H1 (cell line): ENCODE measurements at regions not wholly inside any gene's neighbourhood (a gene's known extent, or its start where the extent isn't known, plus 50 kb on each side); places are given as distances from the start of the nearest gene placed in this dataset.

Experiments
- CTCF ChIA-PET: fragments of 300-600 bp; sonication (Branson Sonifier 250); formaldehyde crosslinking; loops from one replicate; lab custom pipeline; 2021; ENCODE audit not compliant: partially characterized antibody; lab: Charles Lee
- POLR2A ChIA-PET: fragments of 300-600 bp; sonication (Branson Sonifier 250); formaldehyde crosslinking; loops from one replicate; lab custom pipeline; 2021; ENCODE audit warnings: inconsistent platforms; ENCODE audit not compliant: partially characterized antibody; lab: Charles Lee
- DNase-seq, 2 experiments: peaks; one replicate each; pipeline versions ENCODE4 v3.0.0 to v3.0.0-alpha.2; 2010 to 2022; ENCODE audit warnings: low spot score in 2 of 2, low read depth in 1 of 2, mixed read lengths in 1 of 2
- FAIRE-seq: peaks from 2 replicates; lab custom pipeline; 2011; peaks lifted over from hg19 to GRCh38; lab: Jason Lieb, UNC
- H2AFZ ChIP-seq: 2 replicates; pipeline ENCODE4 v1.8.1; 2012; ENCODE audit warnings: low read length, inconsistent platforms
- H2AK5ac ChIP-seq: 2 replicates; pipeline ENCODE4 v1.6.1; 2013; ENCODE audit warnings: low read depth, low read length
- H2BK120ac ChIP-seq: replicated peaks from 2 replicates; pipeline ENCODE3; 2013; ENCODE audit warnings: low read depth, low read length, inconsistent platforms
- H2BK12ac ChIP-seq: 2 replicates; pipeline ENCODE4 v1.6.1; 2013; ENCODE audit warnings: low read depth, low read length
- H2BK15ac ChIP-seq: 2 replicates; pipeline ENCODE4 v1.6.1; 2013; ENCODE audit warnings: low read length
- H2BK20ac ChIP-seq: 2 replicates; pipeline ENCODE4 v1.6.1; 2013; ENCODE audit warnings: low read length
- H2BK5ac ChIP-seq: 2 replicates; pipeline ENCODE4 v1.6.1; 2013; ENCODE audit warnings: low read depth, low read length
- H3K14ac ChIP-seq: 2 replicates; pipeline ENCODE4 v1.6.1; 2013; ENCODE audit warnings: inconsistent platforms; ENCODE audit not compliant: insufficient read length
- H3K18ac ChIP-seq: 2 replicates; pipeline ENCODE4 v1.6.1; 2013; ENCODE audit warnings: low read length; ENCODE audit errors: extremely low read depth
- H3K23ac ChIP-seq: 2 replicates; pipeline ENCODE4 v1.6.1; 2013; ENCODE audit warnings: inconsistent platforms; ENCODE audit not compliant: insufficient read length
- H3K23me2 ChIP-seq: 2 replicates; pipeline ENCODE4 v1.6.1; 2013; ENCODE audit warnings: low read depth, low read length
- H3K27ac ChIP-seq: 2 replicates; pipeline ENCODE4 v1.6.1; 2011; ENCODE audit warnings: low read depth, low read length, inconsistent platforms
- H3K27me3 ChIP-seq, 4 experiments: replicated peaks in 1 of 4; 1 replicate in 1 of 4; 2 replicates in 3 of 4; pipeline versions ENCODE4 v1.6.1 to v1.8.1; 2011 to 2013; ENCODE audit warnings: low read length in 3 of 4, mild to moderate bottlenecking in 3 of 4, inconsistent platforms in 2 of 4, mixed read lengths in 2 of 4, moderate library complexity in 1 of 4; ENCODE audit not compliant: control insufficient read depth in 3 of 4, insufficient read depth in 3 of 4; ENCODE audit errors: extremely low read depth in 1 of 4
- H3K36me3 ChIP-seq, 4 experiments: 2 replicates each; pipeline versions ENCODE4 v1.6.1 to v1.8.1; 2011 to 2013; ENCODE audit warnings: mild to moderate bottlenecking in 4 of 4, low read length in 3 of 4, moderate library complexity in 2 of 4, control low read depth in 1 of 4, inconsistent platforms in 1 of 4; ENCODE audit not compliant: insufficient read depth in 4 of 4, control insufficient read depth in 2 of 4
- H3K4ac ChIP-seq: replicated peaks from 2 replicates; pipeline ENCODE3; 2013; ENCODE audit warnings: low read length, low read depth, mixed read lengths, inconsistent platforms; ENCODE audit not compliant: insufficient read length
- H3K4me1 ChIP-seq, 4 experiments: replicated peaks in 1 of 4; 1 replicate in 1 of 4; 2 replicates in 3 of 4; pipeline versions ENCODE4 v1.6.1 to v1.8.1; 2011 to 2013; ENCODE audit warnings: low read length in 3 of 4, inconsistent platforms in 2 of 4, mixed read lengths in 1 of 4; ENCODE audit not compliant: insufficient read depth in 4 of 4, control insufficient read depth in 3 of 4
- H3K4me2 ChIP-seq, 2 experiments: 2 replicates each; pipeline versions ENCODE4 v1.6.1 to v1.8.1; 2011 to 2013; ENCODE audit warnings: low read depth in 2 of 2, low read length in 2 of 2, control low read depth in 1 of 2, inconsistent platforms in 1 of 2, mild to moderate bottlenecking in 1 of 2; ENCODE audit not compliant: insufficient read depth in 1 of 2
- H3K4me3 ChIP-seq, 4 experiments: fragments of 200-600, 300-600 bp in 1 of 4; sonication (generic), shearing (Covaris generic), sonication (Bioruptor Twin) in 1 of 4; 2 replicates each; pipeline versions ENCODE4 v1.5.1 to v1.8.1; 2011 to 2016; ENCODE audit warnings: low read length in 4 of 4, low read depth in 3 of 4, control low read depth in 2 of 4, inconsistent platforms in 2 of 4, mild to moderate bottlenecking in 2 of 4, mixed read lengths in 1 of 4, moderate library complexity in 1 of 4; ENCODE audit not compliant: insufficient read depth in 2 of 4; ENCODE audit errors: extremely low read depth in 1 of 4
- H3K56ac ChIP-seq: replicated peaks from 2 replicates; pipeline ENCODE3; 2013; ENCODE audit warnings: low read depth, mild to moderate bottlenecking, mixed read lengths, low read length, inconsistent platforms; ENCODE audit not compliant: insufficient read length
- H3K79me1 ChIP-seq: 2 replicates; pipeline ENCODE4 v1.6.1; 2013; ENCODE audit warnings: low read depth, low read length, control low read depth
- H3K79me2 ChIP-seq, 2 experiments: 2 replicates each; pipeline versions ENCODE4 v1.6.1 to v1.8.1; 2012 to 2013; ENCODE audit warnings: low read length in 2 of 2, mild to moderate bottlenecking in 2 of 2, inconsistent platforms in 1 of 2; ENCODE audit not compliant: insufficient read depth in 2 of 2, control insufficient read depth in 1 of 2
- H3K9ac ChIP-seq, 4 experiments: replicated peaks in 1 of 4; 1 replicate in 1 of 4; 2 replicates in 3 of 4; pipeline versions ENCODE4 v1.6.1 to v1.8.1; 2011 to 2013; ENCODE audit warnings: low read depth in 3 of 4, low read length in 3 of 4, control low read depth in 2 of 4, mild to moderate bottlenecking in 2 of 4, moderate library complexity in 2 of 4, inconsistent platforms in 1 of 4; ENCODE audit errors: extremely low read depth in 1 of 4
- H3K9me3 ChIP-seq, 2 experiments: 2 replicates each; pipeline versions ENCODE4 v1.6.1 to v1.8.1; 2012 to 2013; ENCODE audit warnings: mild to moderate bottlenecking in 2 of 2, moderate library complexity in 2 of 2, control low read depth in 1 of 2, inconsistent platforms in 1 of 2, low read depth in 1 of 2, low read length in 1 of 2, mixed read lengths in 1 of 2; ENCODE audit not compliant: insufficient read depth in 2 of 2
- H4K20me1 ChIP-seq, 2 experiments: replicated peaks in 1 of 2; 2 replicates each; pipeline versions ENCODE3 to v1.8.1; 2011 to 2013; ENCODE audit warnings: inconsistent platforms in 2 of 2, low read length in 2 of 2, mild to moderate bottlenecking in 1 of 2; ENCODE audit not compliant: insufficient read depth in 2 of 2, control insufficient read depth in 1 of 2
- H4K5ac ChIP-seq: 2 replicates; pipeline ENCODE4 v1.6.1; 2013; ENCODE audit warnings: low read length, low read depth, mixed read lengths, inconsistent platforms; ENCODE audit not compliant: insufficient read length
- H4K8ac ChIP-seq: 2 replicates; pipeline ENCODE4 v1.8.0; 2013; ENCODE audit warnings: mild to moderate bottlenecking, moderate library complexity, low read length, inconsistent platforms; ENCODE audit not compliant: insufficient read depth; ENCODE audit errors: extremely low read depth
- H4K91ac ChIP-seq: replicated peaks from 2 replicates; pipeline ENCODE3; 2013; ENCODE audit warnings: low read length, mixed read lengths, inconsistent platforms; ENCODE audit not compliant: insufficient read length
- BCL11A ChIP-seq, 2 experiments: IDR thresholded peaks; one replicate each; pipeline ENCODE4 v1.6.1; 2011; ENCODE audit warnings: low read depth in 2 of 2, low read length in 2 of 2, mild to moderate bottlenecking in 2 of 2
- JUN ChIP-seq: IDR thresholded peaks from 2 replicates; pipeline ENCODE4 v1.6.1; 2011; ENCODE audit warnings: low read depth, mild to moderate bottlenecking, improper control_type of control experiment, low read length
- KDM4A ChIP-seq: IDR thresholded peaks from one replicate; pipeline ENCODE4 v1.7.1; 2012; ENCODE audit warnings: low read depth, mild to moderate bottlenecking, moderate library complexity, low read length, inconsistent platforms; ENCODE audit not compliant: severe bottlenecking
- RNF2 ChIP-seq: fragments of 200-900, 300-1000 bp; sonication (generic); IDR thresholded peaks from 2 replicates; pipeline ENCODE4 v1.7.1; 2016; ENCODE audit warnings: borderline replicate concordance, low read depth, mild to moderate bottlenecking, antibody characterized with exemption, low read length; ENCODE audit not compliant: poor library complexity, severe bottlenecking; ENCODE audit errors: missing control alignments
- RXRA ChIP-seq: IDR thresholded peaks from 2 replicates; pipeline ENCODE4 v1.6.1; 2011; ENCODE audit warnings: low read depth, mild to moderate bottlenecking, low read length, moderate library complexity; ENCODE audit not compliant: insufficient read depth
- SP4 ChIP-seq: IDR thresholded peaks from 2 replicates; pipeline ENCODE4 v1.6.1; 2012; ENCODE audit warnings: low read length, inconsistent platforms
- WGBS, 2 experiments: shearing (Covaris generic) in 1 of 2; methylation state at CpG; one replicate each; pipeline versions ENCODE4 v1.1.6 to v1.1.7; 2013 to 2015; ENCODE audit warnings: low lambda C conversion rate in 2 of 2, mixed read lengths in 2 of 2, inconsistent platforms in 1 of 2, low coverage in 1 of 2, missing lambda C conversion rate in 1 of 2; ENCODE audit not compliant: insufficient replicate concordance in 2 of 2, insufficient coverage in 1 of 2, insufficient read length in 1 of 2; ENCODE audit errors: extremely low coverage in 1 of 2, missing lambda C conversion rate in 1 of 2; 5-methylcytosine and 5-hydroxymethylcytosine counted together
- TF ChIP-seq, protein P1 (sequence below): IDR thresholded peaks from 2 replicates; pipeline ENCODE4 v1.6.1; 2011; ENCODE audit warnings: low read length, improper control_type of control experiment

DNA sequence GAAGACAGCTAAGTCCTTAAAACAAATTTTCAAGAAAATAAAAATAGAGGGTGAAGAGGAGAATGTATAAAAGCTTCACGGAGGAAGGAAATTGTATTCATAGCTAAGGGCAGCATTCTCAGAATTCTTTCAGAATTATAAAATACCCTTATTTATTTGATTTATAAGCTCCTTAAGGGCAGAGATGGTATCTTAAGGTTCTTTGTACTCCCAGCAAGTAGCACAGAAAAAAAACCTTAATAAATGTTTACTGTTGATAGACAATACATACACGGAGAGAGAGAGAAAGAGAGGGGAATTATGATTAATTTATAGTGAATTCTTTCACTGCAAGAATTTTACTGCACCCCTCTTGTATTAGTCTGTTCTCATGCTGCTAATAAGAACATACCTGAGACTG is 375.6 kb upstream of the CCDC54 start:
- H2BK120ac ChIP-seq: no peak overlapping the region
- no peak overlapping the region for H2BK5ac ChIP-seq
- H2BK20ac ChIP-seq: no peak overlapping the region
- no peaks in the 10 kb centered on the region for H4K20me1 ChIP-seq
- H3K23me2 ChIP-seq: no peaks in the 10 kb centered on the region
- DNase-seq (no peak), FAIRE-seq (no peak)
- H3K27me3 ChIP-seq: no peaks in the 10 kb centered on the region
- no peak overlapping the region for H4K5ac ChIP-seq
- no peak overlapping the region for H3K18ac ChIP-seq
- H3K36me3 ChIP-seq: no peaks in the 10 kb centered on the region
- no peak overlapping the region for H3K27ac ChIP-seq
- peaks cover 0 to 2% (median 0%) of the 10 kb centered on the region in 4 experiments; a peak in 1 of 7 replicates for H3K4me1 ChIP-seq
- no peaks in the 10 kb centered on the region for H3K79me2 ChIP-seq
- no peak overlapping the region for H3K56ac ChIP-seq
- no peak overlapping the region for H4K8ac ChIP-seq
- no peak overlapping the region for H3K4me3 ChIP-seq
- H3K4me2 ChIP-seq: no peak overlapping the region
- 0 out of 4 replicates have a peak, but pooled peaks cover 2 to 3% of the 10 kb centered on the region in 2 experiments for H3K9me3 ChIP-seq
- 46% methylated on average over 2 of the region's 2 CpGs; no CpG with 5 or more reads in 1 of the 2 experiments for WGBS, 2 experiments
- ChIA-PET CTCF (interaction anchor here (1.8 kb wide), 1 partner anchor 32 kb away, joined by 3 read pairs; no protein-coding TSS in a partner anchor), POLR2A (no interaction called here)
- no peak overlapping the region for H3K14ac ChIP-seq
- H2AK5ac ChIP-seq: no peak overlapping the region
- no peak overlapping the region for H2AFZ ChIP-seq
- no peaks in the 10 kb centered on the region for H3K79me1 ChIP-seq
- H3K23ac ChIP-seq: no peak overlapping the region
- H3K9ac ChIP-seq: no peak overlapping the region
- H2BK12ac ChIP-seq: no peak overlapping the region
- H2BK15ac ChIP-seq: no peak overlapping the region
- H3K4ac ChIP-seq: no peak overlapping the region
- H4K91ac ChIP-seq: no peak overlapping the region
- TF ChIP-seq, protein P1, sequence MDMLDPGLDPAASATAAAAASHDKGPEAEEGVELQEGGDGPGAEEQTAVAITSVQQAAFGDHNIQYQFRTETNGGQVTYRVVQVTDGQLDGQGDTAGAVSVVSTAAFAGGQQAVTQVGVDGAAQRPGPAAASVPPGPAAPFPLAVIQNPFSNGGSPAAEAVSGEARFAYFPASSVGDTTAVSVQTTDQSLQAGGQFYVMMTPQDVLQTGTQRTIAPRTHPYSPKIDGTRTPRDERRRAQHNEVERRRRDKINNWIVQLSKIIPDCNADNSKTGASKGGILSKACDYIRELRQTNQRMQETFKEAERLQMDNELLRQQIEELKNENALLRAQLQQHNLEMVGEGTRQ: no peak
- TF ChIP-seq JUN (no peak), RXRA (no peak), RNF2 (no peak), KDM4A (no peak), BCL11A (IDR thresholded peaks at IDR 0.05; ENCODE audit: low read depth in 2 of 2, low read length in 2 of 2) (no peak), SP4 (no peak)
